ENCODE measurements at regions not wholly inside any gene's neighbourhood (a gene's known extent, or its start where the extent isn't known, plus 50 kb on each side); places are given as distances from the start of the nearest gene placed in this dataset.
A peak's percentile ranks its signal among the peaks of the same experiment; 100 is the strongest.

DNA sequence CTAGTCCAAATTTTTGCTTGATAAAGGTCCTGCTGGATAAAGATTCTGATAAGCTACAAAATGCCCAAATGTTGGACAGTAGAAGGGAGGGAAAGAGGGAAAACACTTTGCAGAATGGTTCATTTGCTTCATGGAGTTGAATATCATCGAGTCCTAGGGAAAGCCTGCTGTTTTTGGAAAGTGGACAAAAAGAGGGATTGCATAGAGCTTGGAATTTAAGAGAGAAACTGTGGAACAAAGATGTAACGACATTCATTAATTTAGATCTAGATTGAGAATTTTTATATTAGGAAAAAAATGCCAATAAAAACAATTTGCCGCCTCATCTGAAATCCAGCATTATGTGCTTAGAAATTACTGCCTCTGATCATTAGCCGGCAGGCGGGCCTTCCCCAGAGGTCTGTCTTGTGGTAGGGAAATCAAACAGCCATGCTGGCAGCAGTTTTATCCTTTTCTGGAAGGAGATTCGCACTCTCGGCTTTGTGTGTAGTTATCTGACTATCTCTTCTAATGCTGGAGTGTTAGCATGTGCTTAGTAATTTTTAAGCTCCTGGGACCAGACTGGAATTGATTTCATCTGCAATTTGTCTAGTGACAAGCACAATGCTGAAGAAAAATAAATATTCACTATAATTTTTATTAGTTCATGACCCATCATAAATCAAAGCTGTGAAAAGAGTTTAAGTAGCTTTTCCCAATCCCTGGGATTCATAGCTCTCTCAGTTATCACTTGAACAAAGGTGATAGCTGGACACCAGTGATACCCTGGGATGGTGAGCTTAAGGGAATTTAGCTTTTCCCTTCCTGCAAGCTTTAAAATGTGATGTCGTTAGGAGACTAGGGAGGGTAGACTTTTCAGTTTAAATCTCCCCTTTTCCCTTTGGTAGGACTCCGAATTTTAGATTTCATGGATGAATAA is 329.5 kb downstream of the PRL start:
- intact Hi-C loops (cut with DNase I) = no loop called here
- DNase-seq (ENCODE audit: low spot score) = no peak

DNA sequence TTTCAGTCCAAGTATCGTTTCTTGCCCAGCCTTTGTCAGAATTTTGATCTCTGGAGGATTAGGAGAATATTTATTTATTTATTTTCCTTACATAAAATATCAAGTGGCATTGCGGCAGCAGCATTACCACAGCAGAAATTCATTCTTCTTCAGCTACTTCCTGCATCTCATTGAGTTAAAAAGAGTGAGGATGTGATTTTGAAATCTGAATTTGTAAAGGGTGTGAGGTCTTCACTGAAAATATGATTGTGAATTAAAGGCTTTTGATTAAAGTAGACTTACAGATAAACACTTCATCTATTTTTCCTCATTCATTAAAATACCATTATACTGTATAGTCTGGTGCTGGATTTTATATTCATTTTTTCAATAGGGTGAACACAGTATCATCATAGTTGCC is 328.4 kb downstream of the PRL start:
- intact Hi-C loops (cut with DNase I) = no loop called here
- no peak for DNase-seq (ENCODE audit: low spot score)

DNA sequence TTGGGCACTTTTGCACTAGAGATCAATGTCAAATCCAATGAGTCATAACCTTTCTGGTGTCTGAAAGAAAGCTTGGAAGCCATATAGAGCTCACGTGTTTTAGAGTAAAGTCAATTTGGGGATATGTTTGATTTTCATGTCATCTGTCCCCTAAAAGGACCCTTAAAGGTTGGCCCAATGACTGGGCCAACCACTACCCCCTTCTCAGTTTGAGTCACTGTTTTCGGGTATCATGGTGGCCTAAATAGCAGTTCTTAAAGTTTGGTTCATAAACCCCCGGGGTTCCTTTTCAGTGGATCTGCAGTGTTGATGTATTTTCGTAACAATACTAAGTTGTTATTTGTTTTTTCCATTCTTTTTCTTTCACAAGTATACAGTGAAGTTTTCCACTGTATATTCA is 327.6 kb downstream of the PRL start:
- intact Hi-C loops (cut with DNase I) = no loop called here
- DNase-seq (ENCODE audit: low spot score) = no peak

DNA sequence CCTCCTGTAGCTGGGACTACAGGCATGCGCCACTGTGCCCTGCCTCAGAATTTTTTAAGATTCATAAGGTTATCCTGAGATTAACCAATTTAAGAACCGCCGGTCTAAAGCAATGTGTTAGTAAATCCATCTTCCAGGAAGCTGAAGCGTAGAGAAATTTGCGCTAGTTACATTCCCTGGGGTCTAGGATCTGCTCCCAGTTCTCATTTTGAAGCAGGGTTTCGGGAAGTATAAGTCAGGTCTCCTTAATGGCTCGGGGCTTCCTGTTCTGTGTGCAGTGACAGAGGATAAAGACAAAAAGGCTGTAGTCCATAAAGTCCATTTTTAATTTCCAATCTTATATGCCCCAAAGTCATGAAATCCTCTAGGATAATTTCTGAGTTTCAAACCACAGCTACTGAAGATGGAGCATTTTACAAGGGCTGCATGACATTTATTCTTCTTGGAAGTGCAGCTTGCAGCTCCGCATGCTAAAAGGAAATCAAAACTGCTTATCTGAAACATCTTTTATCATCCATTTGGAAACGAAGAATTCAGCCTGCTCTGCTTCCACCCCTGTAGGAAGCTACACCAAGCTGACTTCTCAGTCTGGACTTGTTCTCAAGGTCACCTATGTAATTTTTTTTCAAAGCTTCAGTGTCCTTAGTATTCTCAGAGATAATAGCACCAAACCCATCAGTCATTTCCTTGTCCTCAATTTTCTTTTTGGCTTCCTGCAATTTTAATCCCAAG is 326.1 kb downstream of the PRL start:
- no peak for DNase-seq (ENCODE audit: low spot score)
- intact Hi-C loops (cut with DNase I) = no loop called here

DNA sequence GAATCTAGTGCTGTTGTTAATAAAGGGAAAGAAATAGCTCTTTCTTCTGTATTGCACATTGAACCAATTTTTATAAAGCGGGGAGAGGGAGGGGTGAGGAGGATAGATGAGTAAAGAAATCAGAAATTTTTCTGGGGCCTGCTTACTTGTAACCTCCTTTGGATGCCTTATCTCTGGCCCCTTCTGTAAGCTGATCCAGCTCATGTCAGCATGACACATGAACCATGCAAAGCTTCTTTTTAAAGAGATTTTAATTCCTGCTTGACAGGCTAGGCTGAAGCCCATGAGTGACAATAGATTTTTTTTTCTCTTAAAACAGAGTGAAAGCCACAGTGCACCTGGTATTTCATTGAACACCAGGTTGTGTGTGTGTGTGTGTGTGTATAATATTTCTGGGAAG is 325.3 kb downstream of the PRL start:
- intact Hi-C loops (cut with DNase I) = no loop called here
- DNase-seq (ENCODE audit: low spot score) = no peak

DNA sequence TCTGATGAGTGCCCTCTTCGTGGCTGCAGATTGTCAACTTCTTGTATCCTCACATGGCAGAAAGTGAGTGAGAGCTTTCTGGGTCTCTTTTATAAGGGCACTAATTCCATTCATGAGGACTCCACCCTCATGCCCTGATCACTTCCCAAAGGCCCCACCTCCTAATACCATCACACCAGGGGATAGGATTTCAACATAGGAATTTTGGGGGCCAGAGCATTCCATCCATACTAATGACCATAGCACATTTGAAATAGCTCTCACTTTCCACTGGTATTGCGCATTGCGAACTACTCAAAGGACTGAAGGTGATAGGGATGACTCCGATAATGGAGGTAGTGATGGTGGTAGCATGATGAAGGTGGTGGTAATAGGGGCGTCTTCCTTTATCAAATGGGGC is 324.3 kb downstream of the PRL start:
- DNase-seq (ENCODE audit: low spot score) = no peak
- intact Hi-C loops (cut with DNase I) = no loop called here

DNA sequence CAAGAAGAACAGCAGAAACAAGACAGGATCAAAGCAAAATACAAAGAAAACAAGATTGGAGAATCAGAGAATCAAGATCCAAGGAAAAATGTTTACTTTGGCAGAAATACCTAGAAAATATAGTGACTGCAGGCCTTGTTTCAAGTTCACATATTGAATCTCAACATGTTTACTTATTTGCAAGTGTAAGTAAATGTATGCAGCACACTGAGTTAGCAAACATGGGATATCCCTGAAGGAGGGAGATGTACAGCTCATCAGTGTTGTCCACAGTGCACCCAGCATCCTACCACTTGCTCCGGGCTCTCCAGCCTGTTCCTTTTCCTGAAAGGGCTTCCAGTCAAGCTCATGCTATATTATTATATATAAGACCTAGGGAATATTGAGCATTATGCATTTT is 319.5 kb downstream of the PRL start:
- intact Hi-C loops (cut with DNase I) = no loop called here
- no peak for DNase-seq (ENCODE audit: low spot score)

DNA sequence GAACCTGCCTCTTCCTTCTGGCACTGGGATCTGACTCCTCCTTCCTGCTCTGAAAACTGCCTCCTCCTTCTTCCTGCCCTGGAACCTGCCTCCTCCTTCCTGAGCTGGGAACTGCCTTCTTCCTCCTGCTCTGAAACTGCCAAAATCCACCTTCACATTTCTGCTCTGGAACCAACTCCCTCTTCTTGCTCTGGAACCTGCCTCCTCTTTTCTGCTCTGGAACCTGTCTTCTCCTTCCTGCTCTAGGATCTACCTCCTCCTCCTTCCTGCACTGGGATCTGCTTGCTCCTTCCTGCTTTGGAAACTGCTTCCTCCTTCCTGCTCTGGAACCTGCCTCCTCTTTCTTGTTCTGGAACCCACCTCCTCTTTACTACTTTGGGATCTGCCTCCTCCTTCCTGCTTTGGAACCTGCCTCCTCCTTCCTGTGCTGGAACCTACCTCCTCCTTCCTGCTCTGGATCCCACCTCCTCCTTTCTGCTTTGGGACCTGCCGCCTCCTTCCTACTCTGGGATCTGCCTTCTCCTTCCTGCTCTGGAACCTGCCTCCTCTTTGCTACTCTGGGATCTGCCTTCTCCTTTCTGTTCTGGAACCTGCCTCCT is 315.5 kb downstream of the PRL start:
- no peak for DNase-seq (ENCODE audit: low spot score)
- intact Hi-C loops (cut with DNase I) = no loop called here

DNA sequence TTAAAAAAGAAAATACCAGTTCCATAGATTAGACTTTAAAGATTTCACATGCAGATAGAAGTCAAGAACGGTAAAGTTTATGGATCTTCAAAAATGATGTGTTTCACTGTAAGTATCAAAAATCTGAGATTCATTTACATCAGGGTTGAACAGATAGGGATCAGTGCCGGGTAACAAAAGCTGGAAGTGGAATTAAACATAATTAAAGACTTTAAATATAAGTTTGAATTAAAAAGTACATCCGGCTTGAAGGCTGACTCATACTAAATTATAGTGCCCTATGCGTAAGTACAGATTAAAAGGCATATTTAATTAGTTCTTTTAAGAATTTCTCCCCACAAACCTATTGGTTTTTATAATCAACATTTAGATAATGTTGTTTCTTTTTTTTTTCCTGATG is 312.7 kb downstream of the PRL start:
- no peak for DNase-seq (ENCODE audit: low spot score)
- intact Hi-C loops (cut with DNase I) = no loop called here

DNA sequence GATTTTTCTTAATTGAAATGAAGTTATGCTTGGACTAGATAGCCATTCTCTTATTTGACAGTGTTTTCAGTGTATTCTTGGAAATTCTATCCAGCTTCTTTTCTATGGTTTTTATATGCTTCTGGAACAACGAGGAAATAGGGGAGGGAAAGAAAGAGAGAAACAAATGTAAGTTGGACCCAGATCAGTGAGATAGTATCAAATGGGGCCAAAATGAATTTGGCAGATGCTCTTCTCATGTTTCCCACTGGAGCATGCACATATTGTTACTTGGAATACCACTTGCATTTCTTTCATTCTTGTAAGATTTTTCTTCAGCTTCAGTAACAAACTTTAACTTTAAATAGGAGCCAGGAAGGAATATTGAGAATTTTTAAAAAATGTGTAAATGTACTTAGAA is 312.3 kb downstream of the PRL start:
- intact Hi-C loops (cut with DNase I) = no loop called here
- no peak for DNase-seq (ENCODE audit: low spot score)

DNA sequence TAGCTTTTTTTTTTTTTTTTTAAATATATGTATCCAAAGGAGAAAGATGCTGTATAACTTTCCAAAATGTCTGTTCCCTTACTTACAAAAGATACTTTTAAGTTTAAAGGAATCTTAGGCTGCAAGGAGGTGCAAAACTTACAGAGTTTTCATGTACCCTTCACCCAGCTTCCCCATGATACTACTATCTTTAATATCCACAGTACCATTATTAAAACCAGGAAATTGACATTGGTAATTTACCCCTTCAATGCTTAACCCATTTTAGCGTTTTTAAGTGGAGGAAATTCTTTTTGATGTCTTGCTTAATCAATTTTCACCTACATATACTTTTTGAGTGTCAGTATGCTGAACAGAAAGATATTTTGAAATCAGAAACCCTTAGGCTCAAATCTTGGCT is 310.9 kb downstream of the PRL start:
- no peak for DNase-seq (ENCODE audit: low spot score)
- intact Hi-C loops (cut with DNase I) = no loop called here

DNA sequence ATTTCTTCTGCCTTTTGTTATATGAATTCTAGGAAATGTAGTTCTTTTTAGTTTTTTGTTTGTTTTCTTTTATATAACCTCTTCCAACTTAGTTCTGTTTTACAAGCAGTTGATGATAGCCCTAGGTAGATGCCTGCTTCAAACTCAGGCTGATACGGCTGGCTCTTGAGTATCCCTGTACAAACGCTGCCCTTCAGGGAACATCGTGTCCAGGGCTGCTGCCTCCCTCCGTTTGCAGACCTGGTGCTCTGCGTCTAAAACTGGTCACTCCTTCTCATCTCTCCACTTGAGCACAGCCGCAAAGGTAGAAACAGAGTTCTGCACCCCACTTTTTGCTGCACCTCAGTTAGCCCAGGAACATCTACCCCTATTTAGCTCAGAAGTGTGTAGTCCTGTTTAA is 310.1 kb downstream of the PRL start:
- DNase-seq (ENCODE audit: low spot score) = no peak
- intact Hi-C loops (cut with DNase I) = no loop called here

DNA sequence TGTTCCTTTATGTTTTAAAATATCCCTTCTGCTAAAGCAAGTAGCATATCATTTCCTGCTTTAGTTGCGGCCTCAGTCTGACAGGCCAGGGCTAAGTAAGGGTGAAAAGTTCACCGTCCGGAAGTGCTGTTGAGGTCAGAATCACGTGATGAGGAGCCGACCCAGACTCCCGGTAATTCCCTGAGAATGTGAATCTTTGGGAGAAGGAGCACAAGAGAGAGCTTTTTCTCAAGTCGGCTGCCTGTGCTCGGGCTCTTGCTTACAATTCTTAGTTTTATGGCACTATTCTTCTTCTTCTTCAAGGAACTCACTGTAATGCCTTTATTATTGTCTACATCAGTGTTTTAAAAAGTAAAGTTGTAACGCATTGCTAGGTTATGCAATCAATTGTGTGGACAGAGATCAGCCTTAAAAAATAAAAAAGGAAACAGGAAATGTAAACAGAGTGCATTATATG is 309.3 kb downstream of the PRL start:
- intact Hi-C loops (cut with DNase I) = no loop called here
- DNase-seq (ENCODE audit: low spot score) = peak; percentile 82

DNA sequence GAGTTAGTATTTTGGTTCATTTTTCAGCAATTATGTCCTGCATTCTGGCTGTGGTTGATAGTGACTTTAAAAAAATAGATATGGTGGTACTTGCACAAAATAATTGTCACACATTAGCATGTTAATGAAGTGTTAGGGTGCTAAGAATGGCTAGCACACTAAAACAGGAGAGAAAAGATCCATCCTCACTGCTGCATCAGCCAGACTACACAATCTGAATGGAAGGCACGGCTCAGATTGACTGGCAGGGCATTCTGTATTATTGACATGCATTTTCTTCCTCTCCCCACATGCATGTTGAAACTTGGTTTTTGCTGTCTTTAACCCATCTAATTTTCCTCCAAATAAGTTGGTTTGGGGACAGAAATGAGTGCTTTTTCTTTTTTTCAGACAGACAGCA is 306.3 kb downstream of the PRL start:
- intact Hi-C loops (cut with DNase I) = no loop called here
- DNase-seq (ENCODE audit: low spot score) = no peak

DNA sequence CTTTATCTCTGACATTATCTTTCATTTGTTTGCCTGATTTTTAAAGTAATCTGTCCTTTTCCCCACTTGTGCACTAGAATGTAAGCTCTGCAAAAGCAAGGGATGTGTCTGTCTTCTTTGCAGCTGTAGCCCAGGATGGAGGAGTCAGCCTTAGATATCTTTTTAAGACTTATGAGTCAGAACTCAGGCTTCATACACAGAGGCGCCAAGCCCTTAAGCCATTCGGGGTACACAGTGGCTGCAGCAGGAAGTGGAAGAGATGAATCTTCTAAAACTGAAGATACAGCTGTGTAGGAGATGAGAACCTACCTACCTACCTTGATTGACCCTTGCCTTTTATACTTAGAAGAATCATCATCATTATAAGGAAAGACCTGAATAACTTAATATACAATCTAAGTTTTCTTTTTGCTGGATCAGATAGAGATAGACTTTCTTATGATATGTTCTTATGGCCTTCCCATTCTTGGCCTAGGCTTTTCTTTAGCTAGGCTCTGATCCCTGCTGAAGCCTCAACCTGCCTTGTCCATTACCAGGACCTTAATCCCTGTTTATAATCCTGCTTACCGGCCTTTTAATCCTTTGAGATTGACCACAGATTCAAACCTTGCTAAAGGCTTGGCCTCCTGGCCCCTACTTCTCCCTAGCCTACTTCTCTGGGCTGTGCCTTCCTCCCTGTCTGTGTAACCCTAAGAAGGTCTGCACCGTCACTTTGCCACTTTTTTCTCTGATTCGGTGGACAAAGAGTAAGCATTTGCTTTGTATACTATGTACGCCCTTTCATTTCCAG is 304.5 kb downstream of the PRL start:
- intact Hi-C loops (cut with DNase I) = no loop called here
- no peak for DNase-seq (ENCODE audit: low spot score)

DNA sequence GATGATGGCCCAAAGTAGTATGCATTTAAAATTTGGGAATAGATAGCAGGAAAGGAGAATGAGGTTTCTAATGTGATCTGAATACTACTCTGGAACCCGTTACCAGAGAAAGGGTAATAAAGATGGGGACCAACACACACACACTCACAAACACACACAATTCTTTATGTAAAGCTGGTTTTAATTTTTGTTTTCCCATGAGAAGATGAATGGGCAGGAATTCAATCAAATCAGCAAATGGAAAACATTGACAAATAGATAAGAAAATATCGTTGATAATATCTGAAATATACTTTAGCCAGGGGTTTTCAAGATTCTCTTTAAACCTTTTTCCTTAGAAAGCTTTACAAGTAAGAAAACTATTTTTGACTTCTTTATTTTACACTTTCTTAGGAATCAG is 303.0 kb downstream of the PRL start:
- no peak for DNase-seq (ENCODE audit: low spot score)
- intact Hi-C loops (cut with DNase I) = no loop called here

DNA sequence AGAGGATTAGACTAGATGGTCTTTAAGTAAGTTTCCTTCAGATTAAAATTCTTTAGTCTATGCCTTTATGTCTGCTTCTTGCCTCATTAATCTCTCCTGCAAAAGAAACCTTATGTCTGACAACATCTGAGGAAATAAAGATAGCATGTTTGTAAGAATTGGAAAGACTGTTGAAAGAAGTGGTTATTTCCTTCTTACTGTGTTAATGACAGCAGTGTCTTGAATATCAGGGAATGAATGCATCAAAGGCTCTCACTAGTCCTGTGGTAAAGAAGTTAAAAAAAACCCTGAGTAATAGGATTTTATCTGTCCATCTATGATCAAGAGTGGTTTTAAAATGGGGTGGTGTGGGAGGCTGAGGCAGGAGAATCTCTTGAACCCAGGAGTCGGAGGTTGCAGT is 302.0 kb downstream of the PRL start:
- intact Hi-C loops (cut with DNase I) = no loop called here
- DNase-seq (ENCODE audit: low spot score) = no peak

DNA sequence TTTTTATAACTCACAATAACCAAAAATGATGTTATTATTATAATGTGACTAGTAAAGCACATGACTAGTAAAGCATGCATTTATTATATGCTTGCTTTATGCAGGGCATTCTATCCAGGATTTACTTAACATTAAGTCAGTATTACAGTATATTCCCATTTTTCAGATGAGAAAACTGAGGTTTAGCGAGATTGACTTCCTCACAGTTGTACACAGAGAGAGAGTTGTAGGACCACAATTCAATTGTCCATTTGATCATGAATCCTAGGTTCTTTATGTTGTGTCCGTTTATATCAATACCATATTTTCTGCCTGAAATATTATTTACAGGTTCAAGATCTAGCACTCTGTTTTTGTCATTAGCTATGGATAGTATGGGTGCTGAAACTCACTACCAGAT is 301.5 kb downstream of the PRL start:
- intact Hi-C loops (cut with DNase I) = no loop called here
- DNase-seq (ENCODE audit: low spot score) = no peak

DNA sequence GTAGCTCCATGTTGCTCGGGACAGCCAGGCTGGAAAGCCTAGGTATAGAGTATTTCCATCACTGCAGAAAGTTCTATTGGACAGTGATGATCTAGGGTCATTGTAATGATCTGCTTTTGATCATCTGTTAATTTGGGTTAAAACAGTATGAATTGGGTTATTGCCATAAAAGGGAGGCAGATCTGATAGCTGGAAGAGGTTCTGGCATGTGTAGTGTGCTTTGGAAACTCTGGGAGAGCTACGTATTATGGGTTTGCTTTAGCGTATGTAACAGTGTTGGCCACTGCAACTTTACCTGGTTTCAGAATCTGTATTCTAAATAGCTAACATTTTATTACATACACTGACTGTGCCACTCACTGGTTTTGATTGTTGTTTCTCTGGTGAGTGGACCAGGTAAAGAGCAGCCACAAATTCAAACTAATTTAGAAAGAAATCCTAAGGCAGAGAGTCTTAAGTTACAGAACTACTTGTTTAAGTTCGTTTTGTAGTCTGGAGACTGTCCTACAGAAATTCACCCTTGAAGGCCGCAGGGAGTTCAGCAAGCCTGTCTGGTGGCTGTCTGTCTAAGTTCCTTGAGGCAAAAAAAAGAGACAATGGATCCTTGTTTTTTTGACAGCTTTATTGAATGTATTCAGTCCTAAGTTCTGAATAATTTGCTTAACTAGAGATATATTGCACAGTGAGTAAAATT is 300.3 kb downstream of the PRL start:
- intact Hi-C loops (cut with DNase I) = no loop called here
- no peak for DNase-seq (ENCODE audit: low spot score)
